ENCODE measurements at regions not wholly inside any gene's neighbourhood (a gene's known extent, or its start where the extent isn't known, plus 50 kb on each side); places are given as distances from the start of the nearest gene placed in this dataset.

DNA sequence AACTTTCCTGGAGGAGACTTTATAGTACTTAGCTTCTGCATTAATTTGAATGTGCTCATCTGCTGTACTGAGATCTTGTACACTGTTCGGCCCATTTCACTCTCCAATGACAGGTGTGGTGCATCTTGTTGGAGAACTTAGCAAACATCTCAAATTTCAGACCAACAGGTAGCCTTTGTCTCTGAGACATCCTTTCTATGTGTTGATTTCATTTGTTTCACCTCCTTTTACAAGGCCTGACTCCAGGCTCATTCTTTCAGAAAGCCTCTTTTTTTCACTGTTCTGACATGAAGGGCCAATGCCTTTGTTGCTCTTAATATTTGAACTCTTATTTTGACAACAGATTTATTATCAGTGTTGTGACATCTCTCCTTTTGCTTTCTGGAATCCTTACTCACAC lies 271.8 kb upstream of the FANCL start:
- DNase-seq (ENCODE audit: extremely low spot score) = no peak
- WGBS = 89% methylated on average over 1 of the region's 1 CpG
- Histone ChIP-seq H3K36me3 (ENCODE audit: insufficient read depth) (no peaks in the 10 kb centered on the region), H3K4me1 (ENCODE audit: insufficient read depth) (no peaks in the 10 kb centered on the region), H3K4me3 (ENCODE audit: low read depth, low read length) (no peak overlapping the region), H3K27ac (ENCODE audit: low read depth) (no peak overlapping the region)

DNA sequence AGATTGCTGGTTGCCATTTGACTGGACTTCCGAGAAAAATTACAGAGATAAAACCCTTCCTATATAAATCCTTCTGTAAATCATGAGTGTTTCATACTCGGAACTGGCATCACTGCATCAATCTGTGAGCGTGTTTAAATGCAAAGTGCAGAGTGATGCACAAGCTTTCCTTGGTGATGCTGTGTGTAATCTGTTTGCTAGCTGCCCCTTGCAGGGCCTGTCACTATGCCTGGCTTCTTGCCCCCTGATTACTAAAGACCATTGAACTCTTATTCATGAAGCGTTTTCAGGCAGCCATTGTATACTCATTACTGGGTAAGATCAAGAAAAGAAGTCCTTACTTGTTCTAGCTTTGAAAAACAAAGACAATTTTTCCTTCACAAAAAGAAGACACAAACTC lies 266.9 kb upstream of the FANCL start:
- no peak overlapping the region for H3K4me3 ChIP-seq (ENCODE audit: low read depth, low read length)
- 36% methylated on average over 4 of the region's 4 CpGs for WGBS
- no peak for DNase-seq (ENCODE audit: extremely low spot score)
- H3K27ac ChIP-seq (ENCODE audit: low read depth) = no peak overlapping the region
- H3K4me1 ChIP-seq (ENCODE audit: insufficient read depth) = no peaks in the 10 kb centered on the region
- no peaks in the 10 kb centered on the region for H3K36me3 ChIP-seq (ENCODE audit: insufficient read depth)

DNA sequence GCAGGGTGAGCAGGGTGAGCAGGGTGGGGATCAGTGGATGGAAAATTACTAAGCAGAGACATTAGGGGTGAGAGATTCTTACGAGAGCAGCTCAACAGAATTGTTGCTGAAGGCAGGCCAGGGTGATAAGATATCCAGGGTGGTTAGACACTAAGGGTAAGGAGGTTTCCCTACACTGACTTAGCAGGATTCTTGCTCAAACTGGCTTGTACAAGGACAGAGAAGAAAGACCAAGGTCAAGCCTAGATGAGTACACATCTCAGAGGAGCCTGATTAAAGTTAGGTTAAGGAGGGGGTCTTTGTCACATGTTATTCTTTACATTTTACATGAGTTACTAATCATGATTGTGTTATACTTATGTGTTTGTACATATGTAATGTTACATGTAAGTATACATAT lies 262.8 kb upstream of the FANCL start:
- Histone ChIP-seq H3K36me3 (ENCODE audit: insufficient read depth) (no peaks in the 10 kb centered on the region), H3K4me1 (ENCODE audit: insufficient read depth) (no peaks in the 10 kb centered on the region), H3K27ac (ENCODE audit: low read depth) (no peak overlapping the region), H3K4me3 (ENCODE audit: low read depth, low read length) (no peak overlapping the region)
- DNase-seq (ENCODE audit: extremely low spot score) = no peak
- 84% methylated on average over 1 of the region's 1 CpG for WGBS

DNA sequence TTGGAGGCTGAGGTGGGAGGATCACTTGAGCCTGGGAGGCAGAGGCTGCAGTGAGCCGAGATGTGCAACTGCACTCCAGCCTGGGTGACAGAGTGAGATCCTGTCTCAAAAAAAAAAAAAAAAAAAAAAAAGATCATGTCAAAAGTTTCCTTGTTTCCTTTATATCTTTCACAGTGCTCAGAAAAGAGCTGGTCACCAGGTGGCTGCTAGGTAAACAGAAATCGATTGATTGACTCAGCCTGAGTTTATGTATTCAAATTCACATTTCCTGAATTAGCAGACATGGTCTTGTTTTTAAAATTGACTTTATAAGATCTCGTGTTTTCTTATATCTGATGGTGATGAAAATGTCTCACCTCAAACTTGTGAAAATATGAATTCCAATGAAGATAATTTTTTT lies 261.8 kb upstream of the FANCL start:
- WGBS = 80% methylated on average over 3 of the region's 3 CpGs
- Histone ChIP-seq H3K4me1 (ENCODE audit: insufficient read depth) (no peaks in the 10 kb centered on the region), H3K27ac (ENCODE audit: low read depth) (no peak overlapping the region), H3K36me3 (ENCODE audit: insufficient read depth) (no peaks in the 10 kb centered on the region), H3K4me3 (ENCODE audit: low read depth, low read length) (no peak overlapping the region)
- no peak for DNase-seq (ENCODE audit: extremely low spot score)

DNA sequence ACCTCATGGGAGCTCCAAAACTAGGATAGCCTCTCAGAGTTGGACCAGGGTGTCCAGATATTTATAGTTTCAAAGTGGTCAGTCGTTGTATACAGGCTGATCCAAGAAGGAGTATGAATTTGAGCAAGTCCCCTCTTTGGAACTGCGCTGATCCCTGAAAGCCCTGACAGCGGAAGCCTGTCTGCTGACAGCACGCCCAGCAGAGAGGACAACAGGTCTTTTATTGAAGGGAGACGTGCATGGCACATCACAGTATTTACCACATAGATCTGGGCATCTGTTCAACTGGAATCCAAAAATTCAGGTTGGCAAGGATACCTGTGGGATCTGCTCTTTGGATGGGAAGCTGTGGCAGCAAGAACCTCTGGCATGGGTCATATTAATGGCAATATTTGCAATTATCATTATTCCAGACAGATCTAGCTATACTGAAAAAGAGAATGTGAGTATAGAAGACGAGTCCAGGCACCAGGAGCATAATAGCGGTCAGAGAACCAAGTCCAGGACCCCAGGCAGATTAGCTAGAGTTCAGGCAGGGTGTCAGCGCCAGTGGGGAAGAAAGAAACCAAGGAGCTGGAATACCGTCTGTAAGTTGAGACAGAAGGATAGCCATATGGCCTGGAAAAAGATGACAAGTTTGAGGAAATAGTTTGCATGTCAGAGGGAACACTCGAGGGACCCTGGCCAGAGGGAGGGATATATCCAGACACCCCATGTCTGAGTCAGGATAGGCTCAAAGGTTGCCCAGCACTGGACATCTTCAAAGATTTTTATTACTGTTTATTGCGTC lies 260.4 kb upstream of the FANCL start:
- 81% methylated on average over 11 of the region's 11 CpGs for WGBS
- Histone ChIP-seq H3K4me1 (ENCODE audit: insufficient read depth) (no peaks in the 10 kb centered on the region), H3K4me3 (ENCODE audit: low read depth, low read length) (no peak overlapping the region), H3K36me3 (ENCODE audit: insufficient read depth) (no peaks in the 10 kb centered on the region), H3K27ac (ENCODE audit: low read depth) (no peak overlapping the region)
- no peak for DNase-seq (ENCODE audit: extremely low spot score)

DNA sequence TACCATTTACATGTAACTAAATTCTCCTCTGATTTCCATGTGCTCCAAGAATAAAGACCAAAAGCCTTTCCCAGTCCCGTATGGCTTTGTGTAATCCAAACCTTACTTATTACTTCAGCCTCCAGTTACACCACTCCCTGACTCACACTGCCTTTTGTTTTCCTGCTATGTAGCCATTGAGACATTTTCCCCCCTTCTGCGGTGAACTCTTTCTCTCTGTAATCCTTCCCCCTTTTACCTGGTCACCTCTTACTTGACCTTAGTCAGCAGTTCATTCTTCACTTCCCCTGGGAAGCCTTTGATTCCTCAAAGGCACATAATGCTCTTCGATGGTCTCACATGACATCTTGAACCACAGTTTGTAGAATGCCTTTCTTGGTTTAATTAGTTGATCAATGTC lies 256.0 kb upstream of the FANCL start:
- no peak overlapping the region for H3K4me3 ChIP-seq (ENCODE audit: low read depth, low read length)
- WGBS = 65% methylated on average over 3 of the region's 3 CpGs
- no peaks in the 10 kb centered on the region for H3K36me3 ChIP-seq (ENCODE audit: insufficient read depth)
- H3K27ac ChIP-seq (ENCODE audit: low read depth) = no peak overlapping the region
- no peaks in the 10 kb centered on the region for H3K4me1 ChIP-seq (ENCODE audit: insufficient read depth)
- no peak for DNase-seq (ENCODE audit: extremely low spot score)

DNA sequence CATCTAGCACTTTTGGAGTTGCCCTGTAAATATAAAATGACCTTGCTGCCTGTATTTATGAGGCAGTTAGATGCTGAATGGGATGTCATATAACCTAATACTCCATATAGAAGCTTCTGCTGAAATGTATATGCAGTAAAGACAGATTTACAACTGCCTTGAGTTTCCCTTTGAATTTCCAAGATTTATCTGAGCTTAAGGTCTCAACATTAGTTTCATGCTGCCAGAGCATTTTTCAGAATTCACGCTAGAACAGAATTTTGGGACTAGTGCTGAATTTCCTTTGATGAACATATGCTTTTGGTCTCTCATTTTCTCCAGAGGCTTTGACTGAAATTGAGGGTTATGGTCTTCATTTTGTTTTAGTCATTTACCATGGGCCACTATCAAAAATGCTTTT lies 254.7 kb upstream of the FANCL start:
- Histone ChIP-seq H3K27ac (ENCODE audit: low read depth) (no peak overlapping the region), H3K36me3 (ENCODE audit: insufficient read depth) (no peaks in the 10 kb centered on the region), H3K4me3 (ENCODE audit: low read depth, low read length) (no peak overlapping the region), H3K4me1 (ENCODE audit: insufficient read depth) (no peaks in the 10 kb centered on the region)
- WGBS = 51% methylated on average over 1 of the region's 1 CpG
- DNase-seq (ENCODE audit: extremely low spot score) = no peak

DNA sequence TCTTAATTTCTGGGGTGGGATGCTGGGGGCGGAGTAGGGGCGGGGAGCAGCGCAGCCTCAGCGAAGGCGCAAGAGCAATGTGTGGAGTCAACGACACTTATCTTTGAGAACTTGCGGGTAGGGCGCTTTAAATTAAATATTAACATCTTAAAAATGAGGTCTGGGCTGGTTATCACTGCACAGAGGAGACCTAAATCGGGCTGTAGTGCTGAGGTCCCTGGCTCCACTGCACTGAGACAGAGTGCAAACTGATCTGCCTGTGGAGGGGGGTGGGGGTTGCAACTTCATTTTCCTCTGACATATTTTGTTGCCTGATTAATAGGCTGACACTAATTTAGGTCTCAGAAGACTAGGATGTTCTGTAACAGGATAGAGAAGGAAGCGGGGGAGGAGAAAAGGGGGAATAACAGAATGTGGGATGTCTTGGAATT lies 253.0 kb upstream of the FANCL start:
- 96% methylated on average over 10 of the region's 10 CpGs for WGBS
- H3K4me1 ChIP-seq (ENCODE audit: insufficient read depth) = no peaks in the 10 kb centered on the region
- no peak for DNase-seq (ENCODE audit: extremely low spot score)
- no peak overlapping the region for H3K4me3 ChIP-seq (ENCODE audit: low read depth, low read length)
- H3K27ac ChIP-seq (ENCODE audit: low read depth) = no peak overlapping the region
- no peaks in the 10 kb centered on the region for H3K36me3 ChIP-seq (ENCODE audit: insufficient read depth)

DNA sequence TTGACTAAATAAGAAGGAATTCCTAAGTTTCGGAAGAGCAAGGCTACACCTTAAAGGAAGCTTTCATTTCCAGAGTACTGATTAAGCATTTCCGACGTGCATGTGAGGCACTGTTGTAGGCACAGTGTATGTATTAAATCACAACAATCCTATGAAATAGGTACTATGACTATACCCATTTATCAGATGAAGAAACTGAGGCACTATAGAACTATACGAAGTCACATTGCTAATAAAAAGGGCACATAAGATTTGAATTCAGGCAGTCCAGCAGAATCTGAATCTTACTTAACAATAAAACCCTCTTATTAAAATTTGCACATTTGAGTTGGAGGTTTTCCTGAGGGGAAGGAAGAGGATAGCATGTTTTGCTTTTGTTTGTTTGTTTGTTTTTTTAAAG lies 243.5 kb upstream of the FANCL start:
- no peak for DNase-seq (ENCODE audit: extremely low spot score)
- WGBS = 90% methylated on average over 4 of the region's 4 CpGs
- H3K27ac ChIP-seq (ENCODE audit: low read depth) = no peak overlapping the region
- H3K4me3 ChIP-seq (ENCODE audit: low read depth, low read length) = no peak overlapping the region
- H3K4me1 ChIP-seq (ENCODE audit: insufficient read depth) = no peaks in the 10 kb centered on the region
- no peaks in the 10 kb centered on the region for H3K36me3 ChIP-seq (ENCODE audit: insufficient read depth)

DNA sequence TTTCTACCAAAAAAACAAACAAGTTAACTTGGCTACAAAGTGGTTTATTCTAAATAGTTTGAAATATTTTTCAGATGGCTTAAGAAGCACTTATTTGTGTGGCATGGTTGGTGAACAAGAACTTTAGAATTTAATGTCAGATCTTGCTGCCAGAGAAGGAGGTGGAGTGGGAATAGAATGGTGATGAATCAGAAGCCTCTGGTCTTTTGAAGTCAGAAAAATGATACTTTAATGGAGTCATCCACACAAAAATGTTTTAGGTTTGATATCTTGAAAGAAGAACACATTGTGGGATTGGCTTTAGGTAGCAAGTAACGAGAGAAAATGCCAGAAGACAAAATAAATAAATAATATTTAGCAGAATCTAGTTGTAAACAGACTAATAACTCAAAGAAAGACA lies 243.1 kb upstream of the FANCL start:
- no peaks in the 10 kb centered on the region for H3K36me3 ChIP-seq (ENCODE audit: insufficient read depth)
- DNase-seq (ENCODE audit: extremely low spot score) = no peak
- no peak overlapping the region for H3K4me3 ChIP-seq (ENCODE audit: low read depth, low read length)
- no peaks in the 10 kb centered on the region for H3K4me1 ChIP-seq (ENCODE audit: insufficient read depth)
- H3K27ac ChIP-seq (ENCODE audit: low read depth) = no peak overlapping the region
- WGBS = 72% methylated on average over 1 of the region's 1 CpG

DNA sequence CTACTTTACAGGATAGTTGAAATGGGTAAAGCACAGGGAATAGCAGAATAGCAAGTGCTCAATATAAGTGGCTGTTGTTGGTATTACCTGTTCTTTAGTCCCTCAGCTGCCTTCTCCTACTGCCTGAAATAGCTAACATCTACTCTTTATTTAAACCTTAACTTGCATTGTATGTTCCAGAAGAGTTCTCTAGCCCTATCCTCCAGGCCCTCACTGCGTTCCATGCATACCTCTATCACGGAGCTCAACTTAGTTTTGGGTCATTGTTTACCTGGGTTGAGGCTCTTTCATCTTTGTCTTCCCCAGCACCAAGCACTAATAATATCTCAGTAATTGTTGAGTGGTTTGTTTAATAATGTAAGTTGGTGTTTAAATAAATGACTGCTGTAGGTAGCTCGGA lies 242.2 kb upstream of the FANCL start:
- 89% methylated on average over 3 of the region's 3 CpGs for WGBS
- Histone ChIP-seq H3K36me3 (ENCODE audit: insufficient read depth) (no peaks in the 10 kb centered on the region), H3K4me1 (ENCODE audit: insufficient read depth) (no peaks in the 10 kb centered on the region), H3K27ac (ENCODE audit: low read depth) (no peak overlapping the region), H3K4me3 (ENCODE audit: low read depth, low read length) (no peak overlapping the region)
- DNase-seq (ENCODE audit: extremely low spot score) = no peak

DNA sequence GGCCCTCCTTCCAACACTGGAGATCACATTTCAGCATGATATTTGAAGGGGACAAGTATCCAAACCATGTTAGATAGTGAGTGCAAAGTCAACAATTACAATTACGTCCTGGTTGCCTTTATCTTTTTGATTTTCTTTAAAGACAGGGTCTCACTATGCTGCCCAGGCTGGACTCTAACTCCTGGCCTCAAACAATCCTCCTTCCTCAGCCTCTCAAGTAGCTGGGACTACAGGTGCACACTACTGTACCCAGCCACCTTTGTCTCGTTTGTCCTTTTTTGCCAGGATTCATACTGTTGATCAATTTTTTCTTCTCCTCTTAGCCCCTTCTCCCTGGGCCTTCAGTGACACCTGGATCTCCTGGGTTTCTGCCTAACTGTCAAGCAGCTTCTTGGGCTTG lies 240.5 kb upstream of the FANCL start:
- Histone ChIP-seq H3K4me3 (ENCODE audit: low read depth, low read length) (no peak overlapping the region), H3K36me3 (ENCODE audit: insufficient read depth) (no peaks in the 10 kb centered on the region), H3K27ac (ENCODE audit: low read depth) (no peak overlapping the region), H3K4me1 (ENCODE audit: insufficient read depth) (no peaks in the 10 kb centered on the region)
- 89% methylated on average over 2 of the region's 2 CpGs for WGBS
- DNase-seq (ENCODE audit: extremely low spot score) = no peak

DNA sequence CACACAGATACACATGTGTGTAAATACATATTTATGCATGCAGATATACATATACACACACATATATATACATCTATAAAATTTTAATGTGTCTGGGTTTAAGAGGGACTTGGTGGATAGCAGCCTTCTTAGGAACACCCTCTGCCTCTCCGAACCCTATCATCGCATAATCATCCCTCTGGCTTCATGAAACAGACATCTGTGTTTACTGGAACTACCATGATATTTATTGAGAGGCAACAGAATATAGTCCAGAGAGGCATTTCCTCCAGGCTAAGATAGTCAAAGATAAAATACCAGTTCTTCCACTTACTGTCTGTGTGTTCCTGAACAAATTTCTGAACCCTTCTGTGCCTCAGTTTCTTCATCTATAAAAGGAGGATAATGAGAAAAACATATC lies 239.0 kb upstream of the FANCL start:
- Histone ChIP-seq H3K36me3 (ENCODE audit: insufficient read depth) (no peaks in the 10 kb centered on the region), H3K4me1 (ENCODE audit: insufficient read depth) (no peaks in the 10 kb centered on the region), H3K4me3 (ENCODE audit: low read depth, low read length) (no peak overlapping the region), H3K27ac (ENCODE audit: low read depth) (no peak overlapping the region)
- DNase-seq (ENCODE audit: extremely low spot score) = no peak
- WGBS = 43% methylated on average over 2 of the region's 2 CpGs

DNA sequence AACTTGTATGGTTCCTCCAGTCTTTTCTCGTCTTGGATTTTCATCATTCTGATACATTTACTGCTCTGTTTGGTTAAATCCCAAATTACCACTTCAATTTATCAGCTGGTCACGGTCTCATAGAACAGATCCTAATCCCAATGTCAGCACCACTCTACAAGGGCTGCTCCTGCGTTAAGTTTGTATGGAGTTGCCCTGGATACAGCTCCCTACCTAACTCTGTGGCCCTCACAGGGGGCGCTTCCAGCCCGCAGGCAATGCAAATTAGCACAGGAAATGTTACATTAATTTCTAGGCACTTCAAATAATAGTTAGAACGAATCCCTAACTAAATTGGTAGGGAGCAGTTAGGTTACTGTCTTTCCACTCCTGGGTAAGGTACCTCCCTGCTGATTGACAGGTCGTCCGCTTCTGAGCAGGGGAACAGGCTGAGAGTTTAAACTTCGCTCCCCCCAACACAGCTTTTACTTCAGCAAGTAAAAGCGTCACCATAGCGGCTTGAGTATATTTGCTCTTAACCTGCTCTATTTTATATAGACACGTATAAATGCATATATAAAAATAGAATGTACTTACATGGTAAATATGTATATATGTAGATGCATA lies 238.5 kb upstream of the FANCL start:
- Histone ChIP-seq H3K36me3 (ENCODE audit: insufficient read depth) (no peaks in the 10 kb centered on the region), H3K4me1 (ENCODE audit: insufficient read depth) (no peaks in the 10 kb centered on the region), H3K4me3 (ENCODE audit: low read depth, low read length) (no peak overlapping the region), H3K27ac (ENCODE audit: low read depth) (no peak overlapping the region)
- DNase-seq (ENCODE audit: extremely low spot score) = no peak
- 41% methylated on average over 12 of the region's 12 CpGs for WGBS
